ENCODE measurements at regions not wholly inside any gene's neighbourhood (a gene's known extent, or its start where the extent isn't known, plus 50 kb on each side); places are given as distances from the start of the nearest gene placed in this dataset.

DNA sequence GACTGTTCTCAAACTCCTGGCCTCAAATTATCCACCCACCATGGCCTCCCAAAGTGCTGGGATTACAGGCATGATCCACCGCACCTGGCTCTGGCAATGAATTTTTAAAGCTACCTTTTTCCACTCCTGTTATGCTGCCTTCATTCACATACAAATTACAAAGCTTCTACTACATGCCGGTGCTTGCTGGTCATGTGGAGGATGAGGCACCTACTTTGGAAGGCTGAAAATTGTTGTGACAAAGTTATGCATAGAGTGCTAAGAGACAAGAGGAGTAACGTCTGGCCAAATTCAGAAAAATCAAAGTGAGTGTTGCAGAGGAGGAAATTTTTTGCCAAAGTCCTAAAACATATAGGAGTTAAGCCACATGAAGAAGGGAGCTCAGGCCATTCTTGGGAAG is 191.7 kb upstream of the PPFIA2 start:
- no peak for DNase-seq

DNA sequence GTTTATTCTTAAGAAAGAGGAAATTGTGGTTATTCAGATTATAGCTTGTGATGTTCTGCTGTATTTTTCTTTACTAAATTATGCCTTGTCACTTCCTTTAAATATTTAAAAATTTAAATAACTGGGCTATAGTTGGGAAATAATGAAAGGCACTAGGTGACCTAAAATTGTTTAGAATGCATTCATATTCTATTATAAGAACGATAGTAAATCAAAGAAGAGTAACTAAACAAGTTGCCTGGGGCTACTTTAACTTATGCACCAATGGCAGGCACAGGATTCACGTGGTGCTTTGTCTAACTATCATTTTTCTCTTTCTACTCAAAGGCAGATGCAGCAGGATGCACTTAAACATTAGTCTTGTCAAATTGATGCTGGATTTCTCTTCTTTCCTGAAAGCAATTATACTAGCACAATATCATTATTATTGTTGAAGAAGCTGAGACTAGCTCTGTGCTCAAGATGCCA is 190.7 kb upstream of the PPFIA2 start:
- peak; percentile 45 to 75 for DNase-seq

DNA sequence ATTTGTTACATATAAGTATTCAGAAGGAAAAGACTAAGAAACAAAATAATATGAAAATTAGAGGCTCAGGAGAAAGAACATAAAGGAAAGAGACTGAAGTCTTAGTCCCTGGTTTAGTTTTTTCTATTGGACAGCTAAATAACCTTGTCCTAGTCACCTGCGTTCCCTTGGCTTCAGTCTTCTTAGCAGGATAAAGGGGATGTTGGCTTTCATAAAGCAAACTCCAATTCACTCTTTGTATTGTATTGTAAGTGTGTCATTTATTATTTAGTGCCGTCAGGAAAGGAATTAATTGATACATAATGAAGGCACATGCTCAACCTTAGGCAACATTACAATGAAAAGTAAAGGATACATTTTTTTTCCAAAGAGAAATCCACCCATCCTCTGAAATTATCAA is 190.3 kb upstream of the PPFIA2 start:
- peak in 1 of 2 experiments; percentile 49 for DNase-seq

DNA sequence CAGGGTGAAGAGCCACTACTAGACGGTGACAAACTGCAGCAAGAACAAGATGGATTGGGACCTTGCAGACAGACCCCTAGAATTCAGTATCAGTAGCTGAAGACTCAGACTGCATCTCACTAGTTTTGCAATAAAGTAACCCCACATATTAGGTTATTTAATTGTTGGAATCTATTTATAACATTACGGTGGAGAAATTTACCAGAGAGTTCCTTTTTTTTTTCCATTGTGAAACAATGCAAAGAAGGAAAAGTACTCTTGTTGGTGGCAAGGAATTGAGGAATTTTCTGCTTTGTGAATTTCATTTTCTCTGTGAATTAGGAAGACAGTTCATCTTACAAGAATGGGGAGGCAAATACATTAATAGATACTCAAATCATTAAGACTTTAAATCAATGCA is 185.7 kb upstream of the PPFIA2 start:
- no peak for DNase-seq

DNA sequence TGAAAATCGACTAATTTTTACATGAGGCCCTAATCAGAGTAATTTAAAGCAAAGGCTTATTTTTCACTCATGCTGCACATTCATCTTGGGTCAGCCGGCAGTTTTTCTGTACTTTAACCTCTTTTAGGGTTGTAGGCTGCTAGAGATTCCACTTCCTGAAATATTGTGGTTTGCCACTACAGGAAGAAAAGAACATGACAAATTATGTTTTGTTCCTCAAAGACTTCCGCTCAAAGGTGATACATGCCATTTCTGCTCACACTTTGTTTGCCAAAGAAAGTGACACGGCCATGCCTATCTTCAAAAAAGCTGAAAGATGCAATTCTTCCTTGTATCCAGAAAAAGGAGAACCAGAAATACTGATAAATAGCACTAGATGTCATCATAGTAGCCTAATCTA is 183.4 kb upstream of the PPFIA2 start:
- DNase-seq, result no peak

DNA sequence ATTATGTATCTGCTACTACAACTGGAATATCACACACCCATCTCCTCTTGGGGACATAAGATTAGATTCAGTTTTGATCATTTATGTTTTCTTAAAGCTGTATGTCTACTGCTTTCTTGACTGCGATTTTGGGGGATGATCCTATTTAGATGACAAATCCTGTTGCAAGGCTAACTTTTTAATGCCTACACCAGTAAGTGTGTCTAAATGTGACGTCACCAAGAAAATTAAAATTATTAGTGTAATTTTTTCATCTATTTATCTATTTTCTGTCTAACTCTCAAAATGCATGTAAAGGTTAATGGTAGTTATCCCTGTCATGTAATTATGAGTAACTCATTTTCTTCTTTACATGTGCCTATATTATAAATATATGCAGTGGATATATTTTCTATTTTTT is 170.9 kb upstream of the PPFIA2 start:
- DNase-seq, result no peak

DNA sequence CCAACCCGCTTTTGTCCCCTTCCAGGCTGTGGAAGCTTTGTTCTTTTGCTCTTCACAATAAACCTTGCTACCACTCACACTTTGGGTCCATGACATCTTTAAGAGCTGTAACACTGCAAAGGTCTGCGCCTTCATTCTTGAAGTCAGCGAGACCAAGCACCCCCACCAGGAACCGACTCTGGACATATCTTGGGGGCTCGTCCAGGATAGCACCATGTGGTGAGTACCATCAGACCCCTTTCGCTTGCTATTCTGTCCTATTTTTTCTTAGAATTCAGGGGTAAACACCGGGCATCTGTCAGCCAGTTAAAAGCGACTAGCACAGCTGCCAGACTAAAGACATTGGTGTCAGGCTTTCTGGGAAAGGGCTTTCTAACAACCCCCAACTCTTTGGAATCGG is 137.6 kb upstream of the PPFIA2 start:
- no peak for DNase-seq

DNA sequence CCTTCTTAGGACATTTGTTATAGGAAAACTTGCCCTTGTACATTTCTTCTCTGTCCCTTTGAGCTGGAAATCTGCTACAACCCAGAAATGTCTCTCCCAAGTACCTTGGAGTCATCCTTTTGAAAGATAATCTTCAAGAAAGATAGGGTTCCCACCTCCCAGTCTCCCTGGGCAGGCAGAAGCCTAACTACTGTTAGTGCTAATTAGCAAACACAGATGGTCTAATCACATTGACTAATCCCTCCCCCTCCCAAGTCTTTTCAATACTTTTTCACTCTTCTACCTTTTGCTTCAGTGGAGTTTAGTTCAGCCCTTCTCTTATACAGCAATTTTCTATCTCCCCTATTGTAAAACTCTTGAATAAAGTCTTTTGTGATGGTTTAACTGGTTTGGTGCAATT is 129.8 kb upstream of the PPFIA2 start:
- DNase-seq, result no peak

DNA sequence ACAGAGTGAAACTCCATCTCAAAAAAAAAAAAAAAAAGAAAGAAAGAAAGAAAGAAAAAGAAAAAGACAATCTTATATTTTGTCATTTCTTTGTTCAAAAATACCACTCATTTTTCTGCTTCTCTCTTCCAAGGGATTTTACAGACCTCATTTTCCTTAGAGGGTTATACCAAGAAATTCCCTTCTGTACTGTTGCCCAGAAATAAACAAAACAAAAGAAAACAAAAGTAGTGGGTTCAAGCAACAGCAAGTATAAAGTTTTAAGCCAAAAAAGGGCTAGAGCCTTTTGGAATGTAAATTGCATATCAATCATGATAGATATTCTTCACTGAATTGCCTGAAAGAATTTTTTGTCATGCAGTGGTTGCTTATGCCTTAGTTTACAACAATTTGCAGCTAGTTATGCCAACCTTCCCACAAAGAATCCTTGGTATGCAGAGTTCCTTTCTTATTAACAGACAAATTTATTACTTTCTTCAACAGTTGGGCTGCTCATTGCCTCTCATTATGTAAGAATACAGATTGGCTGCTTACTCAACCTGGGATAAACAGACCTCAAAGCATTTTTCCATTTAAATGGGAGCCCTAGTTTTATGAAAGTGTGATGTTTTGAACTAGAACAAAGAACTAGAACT is 129.1 kb upstream of the PPFIA2 start:
- no peak for DNase-seq

DNA sequence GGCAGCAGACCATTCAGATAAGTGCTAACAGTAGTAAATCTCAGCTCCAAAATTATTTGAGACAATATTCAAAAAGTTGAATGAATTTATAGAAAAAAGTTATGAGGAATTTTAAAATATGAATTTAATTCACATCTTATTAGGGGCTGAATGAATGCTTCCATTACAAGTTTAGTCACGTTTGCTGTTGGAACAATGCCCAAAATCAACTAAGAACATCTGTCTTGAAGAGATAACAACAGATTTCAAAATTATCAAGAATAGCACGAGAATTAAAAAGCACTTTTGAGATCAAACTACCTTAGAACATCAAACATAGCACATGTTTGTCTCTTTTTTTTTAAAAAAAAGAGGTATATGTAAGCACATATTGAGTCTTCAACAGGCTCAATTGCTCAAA is 115.4 kb upstream of the PPFIA2 start:
- DNase-seq, result no peak

DNA sequence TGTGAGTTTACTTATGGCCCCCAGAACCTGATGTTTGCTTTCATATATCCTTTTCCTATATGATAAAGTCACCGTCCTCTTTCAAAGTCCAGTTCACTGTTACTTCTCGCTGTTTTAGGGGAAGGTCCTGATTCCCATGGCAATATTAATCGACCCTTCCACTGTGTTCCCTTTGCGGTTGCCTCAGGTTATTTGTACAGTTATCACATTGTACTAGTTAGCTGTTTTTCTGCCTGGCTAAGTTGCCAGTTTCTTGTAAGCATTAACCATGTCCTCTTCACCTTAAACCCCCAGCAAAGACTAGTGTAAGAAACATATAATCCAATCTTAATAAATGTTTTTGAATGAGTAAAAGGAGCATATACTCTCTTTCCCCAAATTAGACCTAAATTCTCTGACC is 115.0 kb upstream of the PPFIA2 start:
- no peak for DNase-seq

DNA sequence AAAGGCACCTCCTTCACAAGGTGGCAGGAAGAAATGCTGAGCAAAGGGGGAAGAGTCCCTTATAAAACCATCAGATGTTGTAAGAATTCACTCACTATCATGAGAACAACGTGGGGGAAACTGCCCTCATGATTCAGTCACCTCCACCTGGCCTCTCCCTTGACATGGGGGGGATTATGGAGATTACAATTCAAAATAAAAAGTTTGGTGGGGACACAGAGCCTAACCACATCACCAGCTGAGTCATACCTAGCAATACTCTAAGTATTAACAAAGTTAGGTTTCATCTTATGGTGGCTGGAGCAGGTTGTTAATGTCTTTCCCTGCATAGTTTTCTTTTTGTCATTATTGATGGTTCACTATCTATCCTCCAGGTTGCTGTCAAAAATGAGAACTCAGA is 113.2 kb upstream of the PPFIA2 start:
- no peak for DNase-seq

DNA sequence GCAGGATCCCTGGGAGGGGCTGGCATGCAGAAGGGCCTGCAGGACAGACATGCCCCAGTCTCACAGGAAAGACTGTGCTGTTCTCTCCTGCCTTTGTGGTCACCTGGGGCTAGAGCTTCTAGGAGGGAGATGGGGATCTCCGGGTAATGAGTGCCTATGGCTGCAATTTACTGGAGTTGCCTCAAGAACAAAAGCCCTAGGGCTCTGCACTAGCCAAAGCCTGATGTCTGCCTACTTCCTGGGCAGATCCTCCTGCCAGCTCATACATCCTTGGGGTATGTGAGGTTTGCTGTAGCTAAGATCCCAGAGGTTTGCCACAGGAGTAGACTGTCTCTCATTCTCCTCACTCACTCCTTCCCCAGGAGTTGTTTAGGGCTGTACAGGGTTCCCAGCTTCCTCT is 106.9 kb upstream of the PPFIA2 start:
- no peak for DNase-seq

DNA sequence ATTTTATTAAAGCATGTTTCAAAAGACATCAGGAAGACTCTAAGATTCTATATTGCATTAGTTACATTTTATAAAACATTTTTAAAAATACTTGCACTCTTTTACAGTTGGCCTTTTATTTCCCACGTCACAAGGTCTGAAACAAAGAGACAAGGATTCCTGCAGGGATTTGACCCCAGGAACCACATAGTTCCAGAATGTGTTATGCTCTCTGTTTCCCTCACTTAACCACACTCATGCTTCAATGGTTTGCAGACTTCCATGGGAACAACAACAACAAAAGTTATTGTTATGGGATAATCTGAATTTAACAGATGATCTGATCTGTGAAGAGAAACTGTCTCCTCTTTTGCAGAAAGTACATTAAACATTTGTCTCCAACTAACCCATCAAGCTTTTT is 104.3 kb upstream of the PPFIA2 start:
- no peak for DNase-seq

DNA sequence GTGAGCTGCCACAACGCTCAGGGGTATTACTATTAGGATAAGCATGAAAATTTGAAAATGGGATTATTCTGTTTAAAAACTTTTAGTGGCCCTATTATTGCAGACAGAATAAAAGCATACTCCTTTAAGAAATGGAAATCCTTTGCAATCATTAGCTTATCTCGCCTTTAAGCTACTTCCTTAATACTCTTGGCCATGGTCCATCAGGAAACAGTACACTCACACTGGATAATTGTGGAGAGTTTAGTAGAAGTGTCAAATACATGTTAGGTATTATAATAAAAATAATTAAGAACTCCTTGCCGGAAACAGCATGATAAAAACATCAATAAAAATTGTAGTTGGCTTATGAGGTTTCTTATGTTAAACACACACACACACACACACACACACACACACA is 100.4 kb upstream of the PPFIA2 start:
- no peak for DNase-seq

DNA sequence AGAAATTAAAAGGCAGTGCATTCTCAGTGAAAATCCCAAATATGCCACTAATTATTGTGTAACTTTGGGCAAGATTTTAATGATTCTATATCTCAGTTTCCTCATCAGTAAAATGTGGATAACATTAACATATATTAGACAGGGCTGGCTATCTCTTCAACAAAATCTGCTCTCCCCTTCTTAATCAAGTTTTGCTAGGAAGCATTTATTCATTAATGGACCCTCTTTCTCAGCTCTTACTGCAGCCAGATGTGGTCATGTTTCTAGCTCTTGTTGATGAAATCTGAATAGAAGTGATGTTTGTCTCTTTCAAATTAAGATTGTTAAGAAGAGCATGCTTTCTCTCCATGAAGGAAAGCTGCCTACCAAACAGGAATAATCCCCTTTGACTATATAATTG is 84.4 kb upstream of the PPFIA2 start:
- DNase-seq, result no peak

DNA sequence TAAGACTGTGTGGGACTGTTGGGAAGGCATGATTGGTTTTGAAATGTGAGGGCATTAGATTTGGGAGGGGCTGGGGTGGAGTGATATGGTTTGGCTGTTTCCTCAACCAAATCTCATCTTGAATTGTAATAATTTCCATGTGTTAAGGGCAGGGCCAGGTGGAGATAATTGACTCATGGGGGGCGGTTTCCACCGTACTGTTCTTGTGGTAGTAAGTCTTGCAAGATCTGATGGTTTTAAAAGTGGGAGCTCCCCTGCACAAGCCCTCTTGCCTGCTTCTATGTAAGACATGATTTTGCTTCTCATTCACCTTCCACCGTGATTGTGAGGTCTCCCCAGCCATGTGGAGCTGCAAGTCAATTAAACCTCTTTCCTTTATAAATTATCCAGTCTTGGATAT is 76.6 kb upstream of the PPFIA2 start:
- DNase-seq, result no peak

DNA sequence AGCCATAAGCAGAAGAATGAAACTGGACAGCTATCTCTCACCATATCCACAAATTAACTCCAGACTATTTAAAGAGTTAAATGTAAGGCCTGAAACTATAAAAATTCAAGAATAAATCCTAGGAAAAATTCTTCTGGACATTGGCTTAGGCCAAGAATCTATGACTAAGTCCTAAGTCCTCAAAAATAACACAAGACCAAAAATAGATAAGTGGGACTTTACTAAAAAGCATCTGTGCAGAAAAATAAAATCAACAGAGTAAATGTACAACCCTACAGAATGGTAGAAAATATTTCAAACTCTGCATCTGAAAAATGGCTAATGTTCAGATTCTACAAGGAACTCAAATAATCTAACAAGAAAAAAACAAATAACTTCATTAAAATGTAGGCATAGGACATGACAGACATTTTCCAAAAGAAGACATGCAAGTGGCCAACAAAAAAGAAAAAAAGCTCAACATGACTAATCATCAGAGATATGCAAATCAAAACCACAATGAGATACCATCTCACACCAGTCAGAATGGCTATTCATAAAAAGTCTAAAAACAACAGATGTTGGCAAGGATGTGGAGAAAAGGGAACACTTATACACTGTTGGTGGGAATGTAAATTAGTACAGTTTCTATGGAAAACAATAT is 61.0 kb upstream of the PPFIA2 start:
- DNase-seq, result no peak

DNA sequence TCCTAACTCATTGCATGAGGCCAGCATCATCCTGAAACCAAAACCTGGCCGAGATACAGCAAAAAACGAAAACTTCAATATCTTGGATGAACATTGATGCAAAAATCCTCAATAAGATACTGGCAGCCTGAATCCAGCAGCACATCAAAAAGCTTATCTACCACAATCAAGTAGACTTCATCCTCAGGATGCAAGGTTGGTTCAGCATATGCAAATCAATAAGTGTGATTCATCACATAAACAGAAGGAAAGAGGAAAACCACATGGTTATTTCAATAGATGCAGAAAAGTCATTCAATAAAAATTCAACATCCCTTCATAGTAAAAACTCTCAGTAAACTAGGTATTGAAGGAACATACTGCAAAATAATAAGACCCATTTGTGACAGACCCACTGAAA is 56.5 kb upstream of the PPFIA2 start:
- DNase-seq, result no peak

DNA sequence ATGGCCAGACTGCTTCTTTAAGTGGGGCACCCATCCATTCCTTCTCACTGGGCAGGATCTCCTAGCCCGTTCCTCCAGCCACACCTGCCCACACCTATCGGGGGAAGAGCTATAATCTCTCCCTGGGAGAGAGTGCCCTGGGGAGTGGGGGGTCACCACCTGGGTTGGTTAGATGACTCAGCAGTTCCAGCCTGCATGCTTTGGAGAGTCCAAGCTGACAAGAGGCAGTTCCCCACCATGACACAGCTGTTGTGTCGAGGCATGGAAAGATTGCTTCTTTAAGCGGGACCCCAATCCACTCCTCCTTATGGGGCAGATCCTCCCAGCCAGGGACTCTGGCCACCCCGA is 52.6 kb upstream of the PPFIA2 start:
- DNase-seq, result no peak

DNA sequence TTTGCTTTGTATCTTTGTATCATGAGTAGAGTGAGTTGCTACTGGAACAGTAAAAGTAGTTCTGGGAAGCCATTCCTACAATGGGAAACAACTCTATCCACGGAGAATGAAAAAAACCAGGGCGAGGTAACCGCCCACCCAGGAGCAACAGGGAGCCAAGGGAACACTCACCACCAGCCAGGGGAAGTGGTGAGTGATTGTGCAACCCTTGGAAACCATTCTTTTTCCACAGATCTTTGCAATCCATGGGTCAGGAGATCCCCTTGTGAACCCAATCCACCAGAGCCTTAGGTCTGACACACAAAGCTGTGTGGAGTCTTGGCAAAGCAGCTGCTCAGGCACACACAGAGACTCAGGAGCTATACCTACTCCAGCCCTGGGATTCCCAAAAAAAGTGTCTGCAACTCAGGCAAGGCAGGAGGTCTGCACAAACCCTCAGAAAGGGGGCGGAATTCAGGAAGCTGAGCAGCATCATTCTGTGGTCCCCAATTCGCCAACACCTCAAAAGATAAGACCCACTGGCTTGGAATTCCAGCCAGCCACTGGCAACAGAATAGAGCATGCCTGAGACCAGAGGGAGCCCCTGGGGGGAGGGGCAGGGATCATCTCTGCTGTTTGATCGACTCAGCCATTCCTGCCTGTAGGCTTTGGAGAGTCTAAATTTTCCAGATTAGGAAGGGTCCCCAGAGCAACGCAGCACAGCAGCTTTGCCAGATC is 52.1 kb upstream of the PPFIA2 start:
- no peak for DNase-seq

DNA sequence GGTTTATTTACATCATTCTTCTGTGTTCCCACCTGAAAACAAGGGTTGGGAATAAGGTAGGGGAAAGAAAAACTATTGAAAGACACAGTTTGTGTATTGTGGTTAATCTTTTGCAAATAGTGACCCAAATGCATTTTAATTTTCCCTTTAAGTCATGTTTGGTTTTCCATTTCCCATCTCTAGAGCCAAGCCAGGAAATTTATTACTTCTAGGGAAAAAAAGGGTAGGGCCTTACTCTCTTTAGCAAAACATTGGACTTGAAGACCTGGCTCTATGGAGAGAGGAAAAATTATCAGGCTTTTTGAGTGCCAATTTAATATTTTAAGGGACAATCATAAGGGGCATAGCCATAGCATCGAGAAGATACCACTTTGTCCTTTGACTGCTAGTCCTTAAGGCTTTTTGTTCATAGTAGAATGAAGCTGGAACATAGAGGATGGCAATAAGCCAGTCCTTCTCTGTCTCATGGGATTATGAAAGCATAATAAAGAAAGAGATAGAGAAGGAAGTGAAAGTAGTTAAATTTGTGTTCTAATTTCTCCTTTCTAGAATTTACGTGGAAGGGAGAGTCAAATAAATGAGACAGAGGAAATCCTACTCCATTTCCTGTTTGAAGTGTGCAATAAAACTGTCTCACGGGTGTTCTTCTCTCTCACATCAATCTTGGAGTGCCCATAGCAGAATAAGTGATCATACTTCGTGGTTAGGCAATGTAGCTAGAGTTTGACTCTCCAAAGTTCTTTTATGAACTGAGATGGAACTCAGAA is 50.9 kb upstream of the PPFIA2 start:
- DNase-seq, result no peak

DNA sequence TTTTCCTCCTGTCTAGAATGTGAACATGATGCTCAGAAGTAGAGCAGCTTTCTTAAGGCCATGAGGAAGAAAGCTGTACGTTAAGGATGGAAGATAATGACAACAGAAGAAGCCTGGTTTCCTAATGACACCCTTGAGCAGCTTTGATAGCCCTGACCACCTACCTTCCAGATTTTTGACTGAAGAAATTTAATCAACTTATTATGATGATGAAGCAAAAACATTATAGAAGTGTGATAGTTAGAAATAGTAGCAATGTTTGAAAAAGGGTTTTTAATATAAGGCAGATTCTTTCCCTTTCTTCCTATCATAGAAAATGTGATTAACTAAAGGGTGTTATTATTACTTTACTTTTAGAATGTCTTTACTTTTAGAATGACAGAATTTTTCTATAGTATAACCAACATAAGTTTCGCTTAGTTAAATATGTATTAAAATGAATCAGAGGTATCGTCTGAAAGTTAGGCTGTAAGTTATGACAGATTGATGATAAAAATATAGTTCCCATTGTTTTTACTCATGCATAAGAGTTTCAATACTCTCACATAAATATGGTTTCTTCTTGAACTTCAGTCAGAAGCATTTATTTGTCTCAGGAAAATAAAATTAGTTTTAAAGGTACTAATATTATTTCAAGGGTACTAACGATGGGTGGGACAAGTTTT is 50.1 kb upstream of the PPFIA2 start:
- DNase-seq, result no peak

Data from NCI-H2081 (cell line).